Psoas muscle (tissue), 7 donors: ENCODE measurements at regions not wholly inside any gene's neighbourhood (a gene's known extent, or its start where the extent isn't known, plus 50 kb on each side); places are given as distances from the start of the nearest gene placed in this dataset.

ENCODE experiments used
- ATAC-seq, 4 donors: fragments of 200-7000 bp; cut with Tn5 transposase; one replicate each; pipeline ENCODE4 v1.9.1; 2020; ENCODE audit warnings: moderate library complexity in 3 of 4, mild to moderate bottlenecking in 2 of 4
- DNase-seq, 2 donors: peaks; one replicate each; pipeline ENCODE4 v3.0.0-alpha.2; 2020
- H3K27ac ChIP-seq: fragments of 200-600 bp; one replicate; pipeline ENCODE4 v1.8.0; 2022
- H3K27me3 ChIP-seq, 3 donors: fragments of 200-600 bp in 1 of 3; one replicate each; pipeline versions ENCODE4 v1.6.1 to v1.8.0; 2013 to 2022; ENCODE audit warnings: low read length in 2 of 3, mild to moderate bottlenecking in 2 of 3, moderate library complexity in 1 of 3; ENCODE audit not compliant: insufficient read depth in 3 of 3
- H3K36me3 ChIP-seq, 2 donors: fragments of 200-600 bp in 1 of 2; one replicate each; pipeline versions ENCODE4 v1.6.1 to v1.8.0; 2013 to 2022; ENCODE audit warnings: low read depth in 1 of 2, mild to moderate bottlenecking in 1 of 2, moderate library complexity in 1 of 2; ENCODE audit not compliant: insufficient read depth in 1 of 2
- H3K4me1 ChIP-seq: fragments of 200-600 bp; one replicate; pipeline ENCODE4 v1.8.0; 2022
- H3K4me3 ChIP-seq: fragments of 200-600 bp; one replicate; pipeline ENCODE4 v1.8.0; 2022; ENCODE audit warnings: mild to moderate bottlenecking
- H3K9me3 ChIP-seq: fragments of 200-600 bp; one replicate; pipeline ENCODE4 v1.8.0; 2022
- CTCF ChIP-seq: fragments of 200-600 bp; IDR thresholded peaks from one replicate; pipeline ENCODE4 v1.8.0; 2022; ENCODE audit warnings: antibody characterized with exemption
- WGBS, 3 donors: extraction: QIAGEN DNeasy Blood & Tissue Kit; methylation state at CpG; one replicate each; pipeline versions ENCODE4 v1.1.6 to v1.1.7; 2013; 5-methylcytosine and 5-hydroxymethylcytosine counted together
- intact Hi-C, 2 donors: fragments of 100-400 bp; cut with DNase I; formaldehyde crosslinking; loops; one replicate each; pipeline versions ENCODE4 v1.11.0 to v1.14.2; 2022
- donor health status: healthy with polysubstance abuse.
- donor health status: DM: no; HTN: no; CAD: no; lungs with moderate emphysema.
- donor health status: Bipolar disorder and iron deficiency.
- donor health status: healthy.
- donor health status: DM: yes; HTN: yes; CAD: no.
- donor health status: DM: no; HTN: no; CAD: no.
- donor health status: DM: yes; HTN: yes; CAD: no.

- ATAC-seq (no peak), DNase-seq (no peak)
- Histone ChIP-seq H3K9me3 (no peaks in the 10 kb centered on the region), H3K27ac (no peak overlapping the region), H3K36me3 (no peaks in the 10 kb centered on the region), H3K27me3 (no peaks in the 10 kb centered on the region), H3K4me1 (no peaks in the 10 kb centered on the region), H3K4me3 (no peak overlapping the region)
- WGBS, 3 donors: 61 to 71% (median 62%) methylated on average over 6 of the region's 6 CpGs
- intact Hi-C loops: no loop called here
- no peak for TF ChIP-seq CTCF
Measured at GRCh38 chr5:125026867-125027731, 280.7 kb upstream of the ZNF608 start.

- Histone ChIP-seq H3K4me3 (no peak overlapping the region), H3K27me3 (no peaks in the 10 kb centered on the region), H3K4me1 (no peaks in the 10 kb centered on the region), H3K9me3 (no peaks in the 10 kb centered on the region), H3K27ac (no peak overlapping the region), H3K36me3 (no peaks in the 10 kb centered on the region)
- WGBS, 3 donors: 56 to 64% (median 59%) methylated on average over 3 of the region's 3 CpGs
- intact Hi-C loops: no loop called here
- TF ChIP-seq CTCF: no peak
- ATAC-seq: no peak
- no peak for DNase-seq
Measured at GRCh38 chr5:125032286-125032685, 285.8 kb upstream of the ZNF608 start.

- no peaks in the 10 kb centered on the region for H3K36me3 ChIP-seq
- H3K4me1 ChIP-seq: no peaks in the 10 kb centered on the region
- DNase-seq (no peak), ATAC-seq (no peak)
- no peak overlapping the region for H3K4me3 ChIP-seq
- no peak for TF ChIP-seq CTCF
- 95% methylated on average over 2 of the region's 2 CpGs for WGBS, 3 donors
- no peak overlapping the region for H3K27ac ChIP-seq
- intact Hi-C loops: no loop called here
- H3K27me3 ChIP-seq: no peaks in the 10 kb centered on the region
- H3K9me3 ChIP-seq: no peaks in the 10 kb centered on the region
Measured at GRCh38 chr5:125033602-125034001, 287.2 kb upstream of the ZNF608 start.

GRCh38 chr5:125034331-125034730, 287.9 kb upstream of the ZNF608 start:
- H3K36me3 ChIP-seq: no peaks in the 10 kb centered on the region
- no peak overlapping the region for H3K27ac ChIP-seq
- no peak for ATAC-seq
- 86 to 95% (median 92%) methylated on average over 5 of the region's 5 CpGs for WGBS, 3 donors
- H3K27me3 ChIP-seq: no peaks in the 10 kb centered on the region
- intact Hi-C loops: no loop called here
- no peaks in the 10 kb centered on the region for H3K4me1 ChIP-seq
- no peak for TF ChIP-seq CTCF
- no peak for DNase-seq
- no peaks in the 10 kb centered on the region for H3K9me3 ChIP-seq
- no peak overlapping the region for H3K4me3 ChIP-seq

GRCh38 chr5:125036494-125036893, 290.1 kb upstream of the ZNF608 start:
- ATAC-seq: peak in 3 of 4 donors; percentile 55 to 86 (median 80)
- Histone ChIP-seq H3K4me3 (no peak overlapping the region), H3K36me3 (no peaks in the 10 kb centered on the region), H3K27me3 (no peaks in the 10 kb centered on the region), H3K4me1 (no peaks in the 10 kb centered on the region), H3K27ac (no peak overlapping the region), H3K9me3 (no peaks in the 10 kb centered on the region)
- WGBS, 3 donors: 75 to 92% (median 77%) methylated on average over 8 of the region's 8 CpGs
- intact Hi-C loops: no loop called here
- no peak for DNase-seq
- no peak for TF ChIP-seq CTCF
